ENCODE measurements at regions not wholly inside any gene's neighbourhood (a gene's known extent, or its start where the extent isn't known, plus 50 kb on each side); places are given as distances from the start of the nearest gene placed in this dataset.
A peak's percentile ranks its signal among the peaks of the same experiment; 100 is the strongest.

- DNase-seq = peak; percentile 52
These were observed 250.0 kb upstream of the MPDZ start for GRCh38 chr9:13529321-13530104.

GRCh38 chr9:13524245-13524644, 244.8 kb upstream of the MPDZ start:
- no peak for DNase-seq

GRCh38 chr9:13520069-13520468, 240.6 kb upstream of the MPDZ start:
- DNase-seq = no peak

GRCh38 chr9:13513716-13514444, 234.4 kb upstream of the MPDZ start:
- no peak for DNase-seq

GRCh38 chr9:13513286-13513685, 233.8 kb upstream of the MPDZ start:
- no peak for DNase-seq

- DNase-seq = no peak
These were observed 229.2 kb upstream of the MPDZ start for GRCh38 chr9:13508681-13509080.

- no peak for DNase-seq
These were observed 228.6 kb upstream of the MPDZ start for GRCh38 chr9:13508086-13508485.

- no peak for DNase-seq
These were observed 226.3 kb upstream of the MPDZ start for GRCh38 chr9:13505797-13506196.

- DNase-seq = no peak
These were observed 224.1 kb upstream of the MPDZ start for GRCh38 chr9:13503599-13503998.

- DNase-seq = no peak
These were observed 223.0 kb upstream of the MPDZ start for GRCh38 chr9:13502484-13502883.

GRCh38 chr9:13501018-13501417, 221.5 kb upstream of the MPDZ start:
- DNase-seq = no peak

GRCh38 chr9:13500034-13500433, 220.5 kb upstream of the MPDZ start:
- no peak for DNase-seq

- no peak for DNase-seq
These were observed 214.2 kb upstream of the MPDZ start for GRCh38 chr9:13493697-13494096.

- DNase-seq = no peak
These were observed 212.3 kb upstream of the MPDZ start for GRCh38 chr9:13491493-13492424.

GRCh38 chr9:13491138-13491492, 211.6 kb upstream of the MPDZ start:
- DNase-seq = no peak

GRCh38 chr9:13487936-13488335, 208.4 kb upstream of the MPDZ start:
- DNase-seq = no peak

GRCh38 chr9:13487498-13487897, 208.0 kb upstream of the MPDZ start:
- no peak for DNase-seq

- DNase-seq = no peak
These were observed 207.6 kb upstream of the MPDZ start for GRCh38 chr9:13487071-13487470.

- DNase-seq = no peak
These were observed 205.6 kb upstream of the MPDZ start for GRCh38 chr9:13485068-13485596.

GRCh38 chr9:13484186-13484585, 204.7 kb upstream of the MPDZ start:
- DNase-seq = no peak

GRCh38 chr9:13481274-13481673, 201.8 kb upstream of the MPDZ start:
- no peak for DNase-seq

GRCh38 chr9:13480693-13481092, 201.2 kb upstream of the MPDZ start:
- DNase-seq = no peak

GRCh38 chr9:13479096-13479495, 199.6 kb upstream of the MPDZ start:
- no peak for DNase-seq
